GM18511 (cell line): ENCODE measurements at regions not wholly inside any gene's neighbourhood (a gene's known extent, or its start where the extent isn't known, plus 50 kb on each side); places are given as distances from the start of the nearest gene placed in this dataset.

Experiments
- ATAC-seq: cut with Tn5 transposase; IDR thresholded peaks from one replicate; pipeline ENCODE4 v1.9.1; 2021; ENCODE audit warnings: mild to moderate bottlenecking, moderate library complexity; ENCODE audit not compliant: unreplicated experiment

- no peak for ATAC-seq
Observed at GRCh38 chr9:13608451-13608850, 329.0 kb upstream of the MPDZ start.

- no peak for ATAC-seq
Observed at GRCh38 chr9:13607481-13608441, 328.3 kb upstream of the MPDZ start.

GRCh38 chr9:13606586-13606985, 327.1 kb upstream of the MPDZ start:
- no peak for ATAC-seq

- no peak for ATAC-seq
Observed at GRCh38 chr9:13603921-13604320, 324.4 kb upstream of the MPDZ start.

- no peak for ATAC-seq
Observed at GRCh38 chr9:13598738-13599137, 319.2 kb upstream of the MPDZ start.

- ATAC-seq: no peak
Observed at GRCh38 chr9:13597427-13597826, 317.9 kb upstream of the MPDZ start.

- ATAC-seq: no peak
Observed at GRCh38 chr9:13597004-13597403, 317.5 kb upstream of the MPDZ start.

- no peak for ATAC-seq
Observed at GRCh38 chr9:13596383-13596970, 317.0 kb upstream of the MPDZ start.

GRCh38 chr9:13590996-13591395, 311.5 kb upstream of the MPDZ start:
- no peak for ATAC-seq

GRCh38 chr9:13589034-13589737, 309.7 kb upstream of the MPDZ start:
- no peak for ATAC-seq

GRCh38 chr9:13588151-13589033, 308.9 kb upstream of the MPDZ start:
- no peak for ATAC-seq

GRCh38 chr9:13587571-13587970, 308.1 kb upstream of the MPDZ start:
- ATAC-seq: no peak

GRCh38 chr9:13586587-13587374, 307.3 kb upstream of the MPDZ start:
- no peak for ATAC-seq

GRCh38 chr9:13580760-13581159, 301.3 kb upstream of the MPDZ start:
- no peak for ATAC-seq

GRCh38 chr9:13580131-13580530, 300.6 kb upstream of the MPDZ start:
- no peak for ATAC-seq

GRCh38 chr9:13576101-13576500, 296.6 kb upstream of the MPDZ start:
- ATAC-seq: no peak

- no peak for ATAC-seq
Observed at GRCh38 chr9:13575558-13575957, 296.1 kb upstream of the MPDZ start.

GRCh38 chr9:13570068-13570974, 290.8 kb upstream of the MPDZ start:
- ATAC-seq: no peak

GRCh38 chr9:13569602-13570067, 290.1 kb upstream of the MPDZ start:
- ATAC-seq: no peak
